Memory B cell (primary cell): ENCODE measurements at regions not wholly inside any gene's neighbourhood (a gene's known extent, or its start where the extent isn't known, plus 50 kb on each side); places are given as distances from the start of the nearest gene placed in this dataset.
"Not testable (repeated sequence)": the region's sequence is repeated elsewhere in the genome, so short reads cannot be mapped to it uniquely, and the experiment has no call there.

Experiments used
- ATAC-seq: fragments of 150-1000 bp; cut with Tn5 transposase; 2 replicates; pipeline ENCODE4 v1.10.0; 2021; ENCODE audit warnings: low read depth, mild to moderate bottlenecking, moderate library complexity
- DNase-seq, 2 donors: peaks; one replicate each; pipeline ENCODE4 v3.0.0; 2022; ENCODE audit warnings: low spot score in 2 of 2
- H3K27ac Mint-ChIP-seq: one replicate; pipeline ENCODE4 v1.8.0; 2022; ENCODE audit warnings: mild to moderate bottlenecking, moderate library complexity, mixed read lengths
- H3K27me3 Mint-ChIP-seq: one replicate; pipeline ENCODE4 v1.8.0; 2022; ENCODE audit warnings: mixed read lengths
- H3K36me3 Mint-ChIP-seq: one replicate; pipeline ENCODE4 v1.8.0; 2022; ENCODE audit warnings: mild to moderate bottlenecking, mixed read lengths
- H3K4me1 Mint-ChIP-seq: one replicate; pipeline ENCODE4 v1.8.0; 2022; ENCODE audit warnings: mixed read lengths
- H3K4me3 Mint-ChIP-seq: one replicate; pipeline ENCODE4 v1.8.0; 2022; ENCODE audit warnings: mild to moderate bottlenecking, moderate library complexity, mixed read lengths
- H3K9me3 Mint-ChIP-seq: one replicate; pipeline ENCODE4 v1.8.0; 2022; ENCODE audit warnings: mixed read lengths

DNA sequence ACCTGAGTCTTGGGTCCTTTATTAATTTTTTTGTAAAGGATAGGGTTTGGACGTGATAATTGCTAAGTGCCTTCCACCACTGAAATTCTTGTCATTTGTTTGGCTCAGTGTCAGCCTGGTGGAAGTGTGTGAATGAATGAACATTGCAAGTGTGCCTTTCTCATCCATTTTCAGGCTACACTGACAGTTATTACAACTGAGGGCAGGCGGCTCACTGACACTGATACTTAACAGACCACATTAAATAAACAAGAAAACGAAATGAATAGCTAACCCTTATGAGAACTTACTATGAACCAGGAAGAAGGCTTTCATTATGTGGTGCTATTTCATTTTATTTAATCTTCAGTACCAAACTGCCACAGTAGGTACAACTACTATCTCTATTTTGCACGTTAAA lies 188.8 kb upstream of the CRBN start:
- H3K4me1 Mint-ChIP-seq = no peaks in the 10 kb centered on the region

GRCh38 chr3:3366386-3366785 lies 186.9 kb upstream of the CRBN start:
- ATAC-seq = no peak
- Mint-ChIP-seq H3K27me3 (peaks cover 1% of the 10 kb centered on the region), H3K4me3 (no peak overlapping the region), H3K4me1 (no peaks in the 10 kb centered on the region), H3K27ac (no peak overlapping the region), H3K9me3 (no peaks in the 10 kb centered on the region), H3K36me3 (no peaks in the 10 kb centered on the region)
- DNase-seq = no peak

More for the DNA sequence above, 188.8 kb upstream of the CRBN start:
- Mint-ChIP-seq H3K4me3 (no peak overlapping the region), H3K36me3 (no peaks in the 10 kb centered on the region), H3K27ac (no peak overlapping the region), H3K9me3 (no peaks in the 10 kb centered on the region), H3K27me3 (peaks cover 3% of the 10 kb centered on the region)
- no peak for DNase-seq
- no peak for ATAC-seq

DNA sequence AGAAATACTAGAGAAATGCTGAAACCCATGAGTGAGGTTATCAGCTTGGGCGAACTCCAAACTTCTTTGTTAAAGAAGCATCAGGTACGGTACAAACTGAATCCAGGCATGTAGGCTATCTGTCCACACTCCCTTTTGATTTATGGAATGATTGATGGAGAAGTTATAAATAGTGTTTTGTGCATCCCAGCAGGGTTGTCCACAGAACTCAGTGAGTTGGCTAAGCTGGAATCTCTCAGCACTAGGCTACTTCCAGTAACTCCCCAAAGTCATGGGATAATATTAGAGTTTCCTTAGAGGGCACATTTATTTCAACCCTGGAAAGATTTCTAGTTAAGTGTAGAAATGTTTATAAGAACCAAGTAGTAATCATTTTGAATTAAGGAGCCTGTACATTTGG lies 186.2 kb upstream of the CRBN start:
- H3K36me3 Mint-ChIP-seq = no peaks in the 10 kb centered on the region
- H3K27ac Mint-ChIP-seq = no peak overlapping the region
- H3K9me3 Mint-ChIP-seq = no peaks in the 10 kb centered on the region
- DNase-seq = no peak
- no peaks in the 10 kb centered on the region for H3K4me1 Mint-ChIP-seq
- H3K4me3 Mint-ChIP-seq = no peak overlapping the region
- no peak for ATAC-seq
- H3K27me3 Mint-ChIP-seq = peaks cover 1% of the 10 kb centered on the region

GRCh38 chr3:3356846-3357245 lies 177.4 kb upstream of the CRBN start:
- ATAC-seq (no peak), DNase-seq (no peak)
- Mint-ChIP-seq H3K4me1 (no peaks in the 10 kb centered on the region), H3K4me3 (no peak overlapping the region), H3K27ac (no peak overlapping the region), H3K36me3 (no peaks in the 10 kb centered on the region), H3K27me3 (no peaks in the 10 kb centered on the region), H3K9me3 (no peaks in the 10 kb centered on the region)

DNA sequence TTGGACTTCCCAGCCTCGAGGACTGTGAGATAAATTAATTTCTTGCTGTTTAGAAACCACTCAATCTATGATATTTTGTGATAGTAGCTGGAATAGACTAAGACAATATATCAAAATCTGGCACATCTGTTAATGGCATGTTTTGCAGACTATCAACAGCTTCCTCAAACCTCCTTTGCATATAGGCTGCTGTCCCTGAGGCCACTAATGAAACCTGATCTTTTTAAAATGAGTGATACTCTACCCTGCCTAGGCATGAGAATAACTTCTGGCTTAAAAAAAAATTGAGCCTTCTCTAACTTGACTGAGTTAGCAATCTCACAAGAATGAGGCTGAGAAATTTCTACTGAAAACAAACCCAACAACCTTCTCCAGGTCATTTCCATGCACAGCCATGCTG lies 176.0 kb upstream of the CRBN start:
- no peak overlapping the region for H3K27ac Mint-ChIP-seq
- DNase-seq (no peak), ATAC-seq (no peak)
- H3K4me3 Mint-ChIP-seq = no peak overlapping the region
- H3K9me3 Mint-ChIP-seq = no peaks in the 10 kb centered on the region
- no peaks in the 10 kb centered on the region for H3K36me3 Mint-ChIP-seq
- no peaks in the 10 kb centered on the region for H3K4me1 Mint-ChIP-seq
- H3K27me3 Mint-ChIP-seq = no peaks in the 10 kb centered on the region

DNA sequence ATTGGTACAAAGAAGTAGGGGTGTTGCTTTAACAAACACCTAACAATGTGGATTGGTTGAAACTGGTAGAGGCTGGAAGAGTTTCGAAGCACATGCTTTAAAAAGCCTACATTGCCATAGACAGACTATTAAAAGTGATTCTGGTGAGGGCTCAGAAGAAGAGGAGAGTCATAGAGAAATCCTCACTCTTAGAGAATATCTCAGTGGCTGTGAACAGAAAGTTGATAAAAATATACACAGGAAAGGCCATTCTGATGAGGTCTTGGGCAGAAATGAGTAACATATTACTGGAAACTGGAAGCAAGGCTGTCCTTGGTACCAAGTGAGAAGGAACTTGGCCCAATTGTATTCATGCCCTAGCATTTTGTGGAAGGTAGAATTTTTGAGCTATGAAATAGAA lies 173.7 kb upstream of the CRBN start:
- ATAC-seq = no peak
- no peak overlapping the region for H3K4me3 Mint-ChIP-seq
- no peaks in the 10 kb centered on the region for H3K4me1 Mint-ChIP-seq
- no peaks in the 10 kb centered on the region for H3K36me3 Mint-ChIP-seq
- H3K27me3 Mint-ChIP-seq = no peaks in the 10 kb centered on the region
- no peak for DNase-seq
- H3K27ac Mint-ChIP-seq = no peak overlapping the region
- H3K9me3 Mint-ChIP-seq = peaks cover 2% of the 10 kb centered on the region

DNA sequence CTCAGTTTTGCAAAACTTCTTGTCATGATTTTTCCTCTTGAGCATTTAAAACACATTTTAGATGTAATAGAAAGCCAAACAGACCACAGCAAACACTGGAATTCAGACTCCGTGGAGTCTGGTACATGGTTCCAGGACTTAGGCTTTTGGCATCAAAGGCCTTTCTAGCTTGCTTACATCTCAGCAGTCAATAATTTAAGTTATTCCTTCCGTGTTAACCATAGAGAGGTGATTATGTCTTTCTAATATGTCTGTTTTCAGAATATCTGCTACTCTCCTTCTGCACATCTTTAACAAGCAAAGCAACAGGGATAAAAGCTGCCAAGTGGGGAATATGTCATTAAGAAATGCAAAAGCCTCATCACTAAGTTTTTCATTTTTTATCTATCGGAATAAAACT lies 171.7 kb upstream of the CRBN start:
- no peaks in the 10 kb centered on the region for H3K4me1 Mint-ChIP-seq
- H3K9me3 Mint-ChIP-seq = peaks cover 2% of the 10 kb centered on the region
- no peak overlapping the region for H3K27ac Mint-ChIP-seq
- ATAC-seq (no peak), DNase-seq (no peak)
- no peaks in the 10 kb centered on the region for H3K36me3 Mint-ChIP-seq
- no peak overlapping the region for H3K4me3 Mint-ChIP-seq
- H3K27me3 Mint-ChIP-seq = no peaks in the 10 kb centered on the region

DNA sequence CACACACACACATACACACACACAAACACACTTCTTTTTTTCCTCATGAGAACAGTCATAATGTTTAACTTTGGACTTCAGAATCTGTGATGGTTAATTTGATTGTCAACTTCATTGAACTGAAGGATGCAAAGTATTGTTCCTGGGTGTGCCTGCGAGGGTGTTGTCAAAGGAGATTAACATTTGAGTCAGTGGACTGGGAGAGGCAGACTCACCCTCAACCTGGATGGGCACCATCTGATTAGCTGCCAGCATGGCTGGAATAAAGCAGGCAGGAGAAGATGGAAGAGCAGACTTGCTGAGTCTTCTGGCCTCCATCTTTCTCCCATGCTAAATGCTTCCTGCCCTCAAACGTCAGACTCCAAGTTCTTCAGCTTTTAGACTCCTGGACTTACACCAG lies 167.6 kb upstream of the CRBN start:
- H3K27ac Mint-ChIP-seq, ATAC-seq, H3K36me3 Mint-ChIP-seq, DNase-seq, H3K4me1 Mint-ChIP-seq, H3K27me3 Mint-ChIP-seq, H3K9me3 Mint-ChIP-seq, H3K4me3 Mint-ChIP-seq: not testable (repeated sequence)

- ATAC-seq = no peak
- H3K9me3 Mint-ChIP-seq = peaks cover 4% of the 10 kb centered on the region
- H3K36me3 Mint-ChIP-seq = no peaks in the 10 kb centered on the region
Measured at GRCh38 chr3:3346556-3346955, 167.1 kb upstream of the CRBN start.

GRCh38 chr3:3342141-3342540 lies 162.7 kb upstream of the CRBN start:
- Mint-ChIP-seq H3K4me1 (no peaks in the 10 kb centered on the region), H3K4me3 (no peak overlapping the region), H3K9me3 (peaks cover 2% of the 10 kb centered on the region), H3K27me3 (peaks cover 6% of the 10 kb centered on the region), H3K27ac (no peak overlapping the region), H3K36me3 (no peaks in the 10 kb centered on the region)
- DNase-seq = no peak
- no peak for ATAC-seq

More at GRCh38 chr3:3346556-3346955, 167.1 kb upstream of the CRBN start:
- Mint-ChIP-seq H3K27ac (no peak overlapping the region), H3K27me3 (peaks cover 6% of the 10 kb centered on the region), H3K4me1 (no peaks in the 10 kb centered on the region), H3K4me3 (no peak overlapping the region)
- DNase-seq = no peak

DNA sequence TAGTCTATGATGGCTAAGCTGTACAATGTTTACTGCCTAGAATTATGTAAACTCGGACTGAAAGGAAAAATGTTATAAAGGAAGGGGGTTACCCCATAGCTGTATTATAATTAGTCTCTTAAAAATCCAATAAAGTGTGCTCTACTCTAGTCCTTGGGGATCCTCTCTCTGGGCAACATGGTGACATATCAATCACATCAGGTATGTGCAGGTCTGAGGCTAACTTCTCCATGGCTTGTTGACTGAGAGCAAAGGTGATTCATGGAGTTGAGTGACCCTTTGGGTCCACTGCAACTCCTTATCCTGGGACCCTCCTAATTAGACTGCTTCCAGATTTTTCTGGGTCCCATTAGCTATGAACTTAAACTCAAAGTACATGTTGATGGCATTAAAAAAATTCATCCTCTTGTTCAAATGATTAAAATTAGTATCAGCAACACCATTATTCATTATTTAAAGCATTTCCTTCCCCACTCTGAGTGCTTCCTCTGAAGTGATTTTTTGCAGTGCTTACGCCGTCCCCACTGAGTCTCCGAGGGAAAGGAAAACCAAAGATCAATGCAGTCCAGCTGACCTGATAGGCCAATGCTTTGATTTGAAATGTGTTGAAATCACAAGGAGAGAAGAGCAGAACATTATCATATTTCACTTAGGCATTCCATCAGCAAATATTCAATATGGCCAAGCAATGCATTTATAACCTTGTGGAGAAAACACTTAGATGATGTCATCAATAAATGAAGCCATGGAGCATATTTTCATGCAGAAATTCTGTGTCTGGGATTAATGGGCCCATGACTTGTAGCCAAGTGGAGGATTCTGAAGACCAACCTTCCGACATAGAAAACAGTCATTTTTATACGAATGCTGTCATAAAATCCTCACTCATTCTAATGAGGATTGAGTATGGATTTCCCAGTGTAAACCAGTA lies 161.7 kb upstream of the CRBN start:
- Mint-ChIP-seq H3K4me3 (no peak overlapping the region), H3K9me3 (peaks cover 2% of the 10 kb centered on the region), H3K27ac (no peak overlapping the region), H3K36me3 (no peaks in the 10 kb centered on the region), H3K4me1 (no peaks in the 10 kb centered on the region), H3K27me3 (peaks cover 8% of the 10 kb centered on the region)
- DNase-seq (no peak), ATAC-seq (no peak)

DNA sequence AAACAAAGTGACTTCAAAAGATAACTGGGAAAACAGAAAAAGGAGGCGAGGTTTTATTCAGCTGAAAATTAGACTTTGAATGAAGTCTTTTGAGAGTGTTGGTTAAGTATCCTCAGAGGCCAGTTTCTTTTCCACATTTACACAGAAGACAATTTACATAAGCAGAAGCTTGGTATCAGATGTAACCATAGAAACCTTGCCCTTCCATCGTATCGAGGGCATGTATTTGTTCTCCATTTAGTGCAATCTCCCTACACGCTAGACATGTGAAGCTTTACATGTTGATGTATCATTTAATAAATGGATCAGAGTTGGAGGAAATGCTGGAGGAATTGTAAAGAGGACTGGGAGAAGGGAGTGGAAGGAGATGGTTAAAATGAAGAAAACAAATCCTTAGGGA lies 161.0 kb upstream of the CRBN start:
- Mint-ChIP-seq H3K4me3 (no peak overlapping the region), H3K4me1 (no peaks in the 10 kb centered on the region), H3K27ac (no peak overlapping the region), H3K36me3 (no peaks in the 10 kb centered on the region), H3K9me3 (peaks cover 2% of the 10 kb centered on the region), H3K27me3 (peaks cover 8% of the 10 kb centered on the region)
- DNase-seq (no peak), ATAC-seq (no peak)

- H3K9me3 Mint-ChIP-seq = no peaks in the 10 kb centered on the region
- ATAC-seq = no peak
- H3K27ac Mint-ChIP-seq = no peak overlapping the region
- no peak for DNase-seq
- peaks cover 4% of the 10 kb centered on the region for H3K27me3 Mint-ChIP-seq
- H3K4me3 Mint-ChIP-seq = no peak overlapping the region
- no peaks in the 10 kb centered on the region for H3K4me1 Mint-ChIP-seq
- H3K36me3 Mint-ChIP-seq = no peaks in the 10 kb centered on the region
Measured at GRCh38 chr3:3335903-3336302, 156.4 kb upstream of the CRBN start.

DNA sequence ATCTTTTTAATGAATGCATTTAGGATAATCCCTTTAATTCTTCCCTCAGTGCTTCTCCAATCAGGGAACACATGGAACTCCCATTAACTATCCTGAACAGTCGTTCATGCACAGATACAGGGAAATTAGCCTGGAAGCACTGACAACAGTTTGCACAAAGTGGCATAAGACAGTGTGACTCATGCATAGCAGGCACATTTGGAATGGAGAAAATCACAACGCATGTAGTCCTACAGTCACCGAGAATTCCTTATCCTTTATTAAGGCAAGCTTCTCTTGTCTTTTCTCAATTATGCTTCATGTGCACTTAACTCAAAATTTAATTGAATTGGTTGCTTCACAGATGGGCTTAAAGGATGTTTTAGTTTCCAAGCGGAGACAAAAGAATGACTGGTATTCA lies 155.0 kb upstream of the CRBN start:
- DNase-seq = no peak
- Mint-ChIP-seq H3K4me1 (no peaks in the 10 kb centered on the region), H3K36me3 (no peaks in the 10 kb centered on the region), H3K4me3 (no peak overlapping the region), H3K27ac (no peak overlapping the region), H3K27me3 (peaks cover 5% of the 10 kb centered on the region), H3K9me3 (no peaks in the 10 kb centered on the region)
- no peak for ATAC-seq

DNA sequence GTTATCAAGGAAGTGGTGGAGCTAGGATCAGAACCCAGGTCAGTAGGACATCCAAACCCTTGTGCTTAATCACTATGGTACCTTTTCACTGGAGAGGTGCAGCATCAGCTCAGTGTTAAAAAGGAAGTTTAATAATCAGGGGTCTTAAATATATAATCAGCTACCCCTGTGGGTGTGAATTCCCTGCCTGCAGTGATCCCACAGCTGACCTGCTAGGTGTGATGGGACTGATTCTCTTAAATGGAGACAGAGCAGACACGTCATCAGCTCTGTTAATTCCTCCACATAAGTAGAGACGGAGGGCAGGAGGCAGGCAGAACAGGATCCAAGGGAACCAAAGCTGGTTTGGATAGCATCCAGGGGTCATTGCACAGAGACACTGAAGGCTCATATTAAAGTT lies 154.1 kb upstream of the CRBN start:
- Mint-ChIP-seq H3K4me1 (no peaks in the 10 kb centered on the region), H3K4me3 (no peak overlapping the region), H3K27ac (no peak overlapping the region), H3K9me3 (no peaks in the 10 kb centered on the region), H3K27me3 (peaks cover 7% of the 10 kb centered on the region), H3K36me3 (no peaks in the 10 kb centered on the region)
- ATAC-seq (no peak), DNase-seq (no peak)
